GM19239 (cell line): ENCODE measurements at regions not wholly inside any gene's neighbourhood (a gene's known extent, or its start where the extent isn't known, plus 50 kb on each side); places are given as distances from the start of the nearest gene placed in this dataset.
A peak's percentile ranks its signal among the peaks of the same experiment; 100 is the strongest.
"Not testable (repeated sequence)": the region's sequence is repeated elsewhere in the genome, so short reads cannot be mapped to it uniquely, and the experiment has no call there.

Source experiments
- DNase-seq: peaks from one replicate; pipeline ENCODE4 v3.0.0; 2011; ENCODE audit warnings: low spot score; ENCODE audit not compliant: insufficient read length
- FAIRE-seq: peaks from 2 replicates; lab custom pipeline; 2011; peaks lifted over from hg19 to GRCh38; lab: Jason Lieb, UNC

DNA sequence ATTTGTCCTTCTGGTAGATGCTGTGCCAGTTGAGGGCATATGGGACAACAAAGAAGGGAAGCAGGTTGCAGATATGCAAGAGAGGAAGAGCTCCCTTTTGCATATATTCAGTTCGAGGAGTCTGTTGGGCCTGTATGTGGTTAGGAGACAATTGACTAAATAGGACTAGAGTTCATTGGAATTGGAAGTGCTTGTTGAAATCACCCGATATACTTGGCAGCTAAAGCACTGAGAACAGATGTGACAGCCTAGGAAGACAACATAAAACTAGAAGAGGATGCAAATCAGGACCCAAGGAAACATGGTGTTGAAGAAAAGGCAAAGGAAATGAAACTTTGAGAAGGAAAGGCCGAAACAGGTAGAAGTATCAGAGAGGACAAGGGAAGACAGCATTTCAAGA is 215.2 kb upstream of the P2RY1 start:
- DNase-seq, result no peak
- FAIRE-seq, result no peak

DNA sequence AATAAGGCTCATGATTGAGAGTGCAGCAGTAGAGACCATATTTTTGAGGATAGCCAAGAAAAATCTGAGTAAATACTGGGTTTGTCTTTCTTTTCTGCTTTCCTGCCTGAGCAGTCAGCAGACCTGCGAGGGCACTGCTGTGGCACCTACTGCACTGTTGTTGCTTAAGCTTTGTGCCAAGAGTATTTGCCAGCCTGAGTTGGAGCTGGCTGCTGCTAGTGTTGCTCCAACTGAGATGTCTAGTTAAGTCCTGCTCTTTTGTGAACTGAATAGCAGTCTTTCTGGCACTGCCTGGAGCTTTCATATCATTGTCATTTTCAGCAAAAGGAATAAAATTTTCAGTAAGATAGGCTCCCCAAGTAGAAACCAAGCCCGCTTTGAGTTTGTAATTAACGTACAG is 214.5 kb upstream of the P2RY1 start:
- no peak for FAIRE-seq
- DNase-seq, result no peak

DNA sequence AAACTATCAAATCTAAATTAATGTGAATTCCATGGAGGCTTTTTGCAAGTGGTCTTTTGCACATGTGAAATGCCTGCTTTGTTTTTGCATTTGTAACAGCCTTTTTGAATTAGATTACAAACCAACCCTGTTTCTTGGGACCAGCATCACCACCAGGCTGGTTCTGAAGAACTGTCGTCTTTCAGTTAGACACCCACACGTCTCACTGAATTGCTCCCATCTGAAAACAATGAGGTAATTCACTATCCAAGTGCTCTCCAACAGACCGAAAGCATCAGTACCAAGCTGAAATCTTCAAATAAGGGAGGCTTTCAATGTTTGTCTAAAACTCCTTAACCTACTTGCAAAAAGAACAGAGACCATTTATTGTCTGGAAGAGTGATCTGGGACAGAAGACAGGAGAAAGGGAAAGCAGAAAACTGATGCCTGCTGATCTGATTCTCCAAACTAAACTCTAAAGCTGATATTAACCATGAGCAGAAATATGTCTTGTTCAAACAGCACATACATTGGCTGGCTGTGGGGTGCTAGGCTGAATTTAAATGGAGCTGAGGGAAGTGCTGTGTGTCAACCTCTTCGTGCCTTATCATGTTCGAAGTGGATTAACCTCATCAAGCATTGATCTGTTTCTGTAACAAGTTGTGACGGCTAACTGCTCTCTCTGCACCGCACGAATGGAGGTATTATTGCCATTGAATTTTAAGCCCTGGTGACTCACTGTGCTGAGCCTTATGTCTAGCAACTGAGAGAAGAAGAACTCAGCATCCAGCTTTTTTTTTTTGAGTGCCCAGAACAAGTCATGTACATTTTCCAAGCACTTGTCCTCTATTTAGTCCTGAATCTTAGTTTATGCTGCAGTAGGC is 213.7 kb upstream of the P2RY1 start:
- FAIRE-seq (no peak), DNase-seq (no peak)

DNA sequence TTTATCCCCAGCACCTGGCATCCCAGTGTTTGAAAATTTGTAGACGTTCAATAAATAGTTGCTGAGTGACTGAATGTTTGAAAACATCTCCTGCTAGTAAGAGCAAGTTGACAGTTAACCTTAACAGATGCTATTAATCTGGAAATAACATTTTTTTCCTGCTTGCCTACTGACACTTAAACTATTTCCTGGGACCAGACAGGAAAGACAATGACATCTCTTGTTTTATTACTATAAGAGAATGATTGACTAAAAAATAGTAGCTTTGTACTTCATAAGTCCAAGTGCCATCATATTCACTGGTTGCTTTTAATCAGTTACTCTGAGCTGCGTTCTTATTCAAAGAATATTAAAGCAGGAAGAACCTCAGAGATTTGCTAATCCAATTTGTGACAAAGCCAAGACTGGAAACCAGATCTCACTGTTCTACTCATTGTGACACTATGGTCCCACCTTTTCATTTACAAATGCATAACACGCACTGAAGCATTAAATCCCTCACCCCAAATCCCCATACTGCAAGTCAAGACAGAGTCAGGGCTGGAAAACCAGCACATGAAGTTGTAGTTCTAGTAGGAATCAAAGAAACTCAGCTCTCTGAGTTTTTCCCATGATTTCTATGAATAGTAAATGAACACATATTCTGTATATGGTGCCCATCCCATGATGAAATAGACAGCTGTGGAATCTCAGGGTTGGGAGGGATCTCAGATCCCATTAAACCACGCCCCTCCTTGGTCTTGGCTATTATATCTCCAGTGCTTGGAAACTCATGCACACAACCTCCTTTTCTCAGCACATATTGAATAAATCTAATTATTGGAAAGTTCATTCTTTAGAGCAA is 212.7 kb upstream of the P2RY1 start:
- FAIRE-seq, result no peak

GRCh38 chr3:152622811-152623167 is 212.1 kb upstream of the P2RY1 start:
- DNase-seq (no peak), FAIRE-seq (no peak)

More for the DNA sequence above, 212.7 kb upstream of the P2RY1 start:
- DNase-seq, result no peak

DNA sequence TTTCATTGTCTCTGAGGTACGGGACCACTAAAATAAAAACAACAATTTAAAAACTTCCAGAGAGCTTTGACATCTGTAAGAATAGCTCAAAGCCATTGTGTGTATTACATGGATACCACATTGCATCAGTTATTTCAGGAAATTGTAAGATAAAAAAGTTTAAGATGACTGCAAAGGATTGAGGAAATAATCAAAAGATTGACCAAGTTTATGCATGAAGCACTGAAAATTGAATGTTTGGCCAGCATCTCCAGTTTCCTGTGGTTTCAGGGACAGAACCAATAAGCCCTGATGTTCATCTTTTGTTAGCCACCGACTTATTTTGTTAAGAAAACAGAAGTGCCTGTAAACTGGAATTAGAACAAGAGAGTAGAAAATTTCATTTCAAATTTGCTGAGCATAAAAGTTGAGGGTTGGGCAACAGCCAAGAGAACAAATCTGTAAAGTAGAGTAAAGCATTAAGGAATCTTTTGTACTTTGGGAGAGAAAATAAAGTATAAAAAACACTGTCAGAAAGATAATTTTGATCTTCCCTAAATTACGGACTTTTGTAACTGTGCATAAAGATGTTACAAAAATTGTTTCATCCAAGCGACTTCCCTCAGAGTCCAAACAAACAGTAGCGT is 211.5 kb upstream of the P2RY1 start:
- FAIRE-seq (no peak), DNase-seq (no peak)

DNA sequence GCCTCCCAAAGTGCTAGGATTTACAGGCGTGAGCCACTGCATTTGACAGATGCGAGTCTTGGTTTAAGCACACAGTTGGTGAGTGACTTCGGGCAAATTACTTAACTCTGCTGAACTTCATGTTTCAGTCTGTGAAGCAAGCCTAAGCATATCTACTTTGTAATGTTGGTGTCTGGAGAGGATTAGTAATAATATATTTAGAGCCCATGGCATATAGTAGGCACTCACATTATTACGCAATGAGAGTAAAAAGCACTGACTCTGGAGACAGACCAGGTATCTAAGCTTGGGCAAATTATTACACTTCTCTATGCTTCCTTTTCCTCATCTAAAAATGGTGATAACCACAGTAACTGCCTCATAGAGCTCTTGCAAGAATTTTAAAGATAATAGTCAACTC is 208.7 kb upstream of the P2RY1 start:
- FAIRE-seq (no peak), DNase-seq (no peak)

DNA sequence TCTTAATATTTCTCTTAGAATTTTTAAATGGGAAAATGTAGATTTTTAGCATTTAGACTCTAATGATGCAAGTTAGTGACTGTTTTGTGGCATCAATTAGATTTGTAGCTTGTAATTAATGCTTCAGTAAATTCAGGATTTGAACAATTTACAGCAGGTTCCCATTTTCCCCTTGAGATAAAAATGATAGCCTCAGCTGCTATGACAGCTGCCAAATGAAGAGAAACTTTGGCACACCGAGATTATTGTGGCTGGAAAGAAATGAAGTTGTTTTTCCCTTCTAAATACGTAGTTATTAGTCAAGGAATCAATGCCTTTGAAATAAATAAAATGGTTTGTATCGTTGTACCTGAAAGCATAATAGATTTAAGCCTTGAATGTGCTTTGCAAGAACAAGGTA is 206.4 kb upstream of the P2RY1 start:
- no peak for DNase-seq
- no peak for FAIRE-seq

GRCh38 chr3:152629363-152630122 is 205.4 kb upstream of the P2RY1 start:
- no peak for DNase-seq
- FAIRE-seq, result no peak

GRCh38 chr3:152635389-152635788 is 199.5 kb upstream of the P2RY1 start:
- FAIRE-seq, result no peak
- no peak for DNase-seq

- FAIRE-seq (no peak), DNase-seq (no peak)
These were observed 198.3 kb upstream of the P2RY1 start for GRCh38 chr3:152636651-152637050.

GRCh38 chr3:152638214-152638613 is 196.7 kb upstream of the P2RY1 start:
- FAIRE-seq (no peak), DNase-seq (no peak)

GRCh38 chr3:152638707-152639450 is 196.1 kb upstream of the P2RY1 start:
- FAIRE-seq, result no peak
- no peak for DNase-seq

- DNase-seq (no peak), FAIRE-seq (no peak)
These were observed 193.7 kb upstream of the P2RY1 start for GRCh38 chr3:152641198-152641597.

GRCh38 chr3:152642658-152643057 is 192.3 kb upstream of the P2RY1 start:
- DNase-seq (no peak), FAIRE-seq (no peak)

GRCh38 chr3:152644478-152644877 is 190.5 kb upstream of the P2RY1 start:
- DNase-seq (no peak), FAIRE-seq (no peak)

DNA sequence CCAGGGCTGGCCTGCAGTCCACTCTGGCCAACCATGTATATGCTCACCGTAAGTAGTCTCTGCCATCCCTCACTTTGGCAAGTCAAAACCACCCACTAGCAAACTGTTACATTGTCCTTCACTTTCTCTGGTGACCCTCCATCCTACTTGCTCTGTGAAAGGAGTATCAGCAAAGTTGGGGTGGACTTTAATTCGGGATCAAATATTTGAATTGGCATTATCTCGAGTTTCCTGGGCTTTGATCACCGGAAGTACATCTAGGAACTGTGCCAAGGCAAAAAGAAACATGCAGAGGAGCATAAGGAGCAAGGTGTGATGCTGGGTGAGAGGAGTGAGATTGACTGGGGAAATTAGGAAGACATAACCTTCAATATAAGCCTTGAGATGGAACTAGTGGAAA is 188.9 kb upstream of the P2RY1 start:
- DNase-seq (peak; percentile 0), FAIRE-seq (no peak)

DNA sequence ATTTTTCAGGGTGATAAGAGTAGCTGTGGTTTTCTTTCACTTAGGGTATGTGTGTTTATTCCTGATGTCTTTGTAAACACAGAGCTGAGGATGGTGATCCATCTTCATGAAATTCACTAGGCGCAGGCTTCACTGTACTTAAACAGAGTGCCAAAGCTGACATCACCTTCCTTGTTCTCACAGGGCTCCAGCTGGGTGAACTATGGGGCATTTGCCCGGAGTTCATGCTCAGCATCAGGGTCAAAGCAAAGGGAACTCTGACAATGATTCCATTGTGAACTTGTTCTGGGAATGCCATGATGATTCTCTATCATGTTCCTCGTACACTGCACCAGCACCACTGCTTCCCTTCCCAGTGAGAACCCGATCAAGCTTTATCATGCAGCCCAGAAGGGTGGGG is 184.8 kb upstream of the P2RY1 start:
- DNase-seq (no peak), FAIRE-seq (no peak)

DNA sequence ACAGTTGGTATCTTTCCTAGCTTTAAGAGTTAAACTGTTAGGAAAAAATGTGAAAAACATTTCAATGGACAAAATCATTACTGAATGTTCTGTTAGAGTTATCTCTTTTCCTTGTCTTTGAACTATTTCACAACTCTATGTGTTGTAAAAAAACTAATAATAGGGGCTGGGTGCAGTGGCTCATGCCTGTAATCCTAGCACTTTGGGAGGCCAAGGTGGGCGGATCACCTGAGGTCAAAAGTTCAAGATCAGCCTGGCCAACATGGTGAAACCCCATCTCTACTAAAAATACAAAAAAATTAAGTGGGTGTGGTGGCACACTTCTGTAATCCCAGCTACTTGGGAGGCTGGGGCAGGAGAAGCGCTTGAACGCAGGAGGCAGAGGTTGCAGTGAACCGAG is 184.0 kb upstream of the P2RY1 start:
- FAIRE-seq, DNase-seq: not testable (repeated sequence)
